Skeletal muscle tissue (tissue), 3 donors: ENCODE measurements at regions not wholly inside any gene's neighbourhood (a gene's known extent, or its start where the extent isn't known, plus 50 kb on each side); places are given as distances from the start of the nearest gene placed in this dataset.

Source experiments
- H3K27ac ChIP-seq: one replicate; pipeline ENCODE4 v1.7.0; 2013; ENCODE audit warnings: mild to moderate bottlenecking, low read depth, low read length, inconsistent platforms
- H3K27me3 ChIP-seq, 3 donors: one replicate each; pipeline ENCODE4 v1.7.0; 2013; ENCODE audit warnings: low read length in 3 of 3; ENCODE audit not compliant: control insufficient read depth in 3 of 3, insufficient read depth in 3 of 3
- H3K36me3 ChIP-seq, 3 donors: one replicate each; pipeline ENCODE4 v1.7.0; 2013; ENCODE audit warnings: low read length in 3 of 3; ENCODE audit not compliant: control insufficient read depth in 3 of 3, insufficient read depth in 3 of 3
- H3K4me1 ChIP-seq, 3 donors: one replicate each; pipeline ENCODE4 v1.7.0; 2013; ENCODE audit warnings: low read length in 3 of 3, mild to moderate bottlenecking in 3 of 3; ENCODE audit not compliant: control insufficient read depth in 3 of 3, insufficient read depth in 3 of 3
- H3K4me3 ChIP-seq, 3 donors: one replicate each; pipeline ENCODE4 v1.7.0; 2013; ENCODE audit warnings: low read length in 3 of 3
- H3K9ac ChIP-seq, 3 donors: one replicate each; pipeline ENCODE4 v1.7.0; 2013; ENCODE audit warnings: low read length in 3 of 3, mild to moderate bottlenecking in 3 of 3, moderate library complexity in 2 of 3, low read depth in 1 of 3
- H3K9me3 ChIP-seq, 3 donors: one replicate each; pipeline ENCODE4 v1.7.0; 2013; ENCODE audit warnings: low read length in 3 of 3; ENCODE audit not compliant: control insufficient read depth in 3 of 3
- donor health status: Osteomylitis.

DNA sequence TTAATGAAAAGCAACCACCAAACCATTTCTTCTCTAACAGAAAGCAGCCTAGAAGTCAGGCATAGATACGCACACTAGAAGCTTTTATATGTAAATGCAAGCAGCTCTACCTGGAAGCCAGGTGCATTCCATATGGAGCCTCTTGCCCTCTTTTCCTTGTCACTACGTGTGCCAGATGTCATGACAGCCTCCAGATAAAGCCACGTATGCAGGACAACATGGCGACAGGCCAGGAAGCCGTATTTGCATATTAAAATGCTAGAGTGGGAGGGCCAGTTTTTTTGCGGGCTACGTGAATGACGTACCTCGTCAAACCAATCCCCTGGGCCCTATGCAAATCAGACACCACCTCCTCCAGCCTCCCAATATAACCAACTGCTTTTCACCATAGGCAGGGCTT is 308.1 kb upstream of the SPTLC3 start:
- no peaks in the 10 kb centered on the region for H3K4me1 ChIP-seq
- H3K27me3 ChIP-seq = no peaks in the 10 kb centered on the region
- no peak overlapping the region for H3K9ac ChIP-seq
- no peaks in the 10 kb centered on the region for H3K9me3 ChIP-seq
- H3K27ac ChIP-seq = no peak overlapping the region
- no peaks in the 10 kb centered on the region for H3K36me3 ChIP-seq
- H3K4me3 ChIP-seq = no peak overlapping the region

GRCh38 chr20:12702312-12702711 is 306.5 kb upstream of the SPTLC3 start:
- H3K9me3 ChIP-seq = no peaks in the 10 kb centered on the region
- no peaks in the 10 kb centered on the region for H3K4me1 ChIP-seq

GRCh38 chr20:12715371-12715770 is 293.4 kb upstream of the SPTLC3 start:
- H3K4me3 ChIP-seq = no peak overlapping the region
- H3K36me3 ChIP-seq = no peaks in the 10 kb centered on the region
- H3K9me3 ChIP-seq = no peaks in the 10 kb centered on the region

More at GRCh38 chr20:12702312-12702711, 306.5 kb upstream of the SPTLC3 start:
- Histone ChIP-seq H3K36me3 (no peaks in the 10 kb centered on the region), H3K27me3 (no peaks in the 10 kb centered on the region), H3K9ac (no peak overlapping the region), H3K27ac (no peak overlapping the region), H3K4me3 (no peak overlapping the region)

DNA sequence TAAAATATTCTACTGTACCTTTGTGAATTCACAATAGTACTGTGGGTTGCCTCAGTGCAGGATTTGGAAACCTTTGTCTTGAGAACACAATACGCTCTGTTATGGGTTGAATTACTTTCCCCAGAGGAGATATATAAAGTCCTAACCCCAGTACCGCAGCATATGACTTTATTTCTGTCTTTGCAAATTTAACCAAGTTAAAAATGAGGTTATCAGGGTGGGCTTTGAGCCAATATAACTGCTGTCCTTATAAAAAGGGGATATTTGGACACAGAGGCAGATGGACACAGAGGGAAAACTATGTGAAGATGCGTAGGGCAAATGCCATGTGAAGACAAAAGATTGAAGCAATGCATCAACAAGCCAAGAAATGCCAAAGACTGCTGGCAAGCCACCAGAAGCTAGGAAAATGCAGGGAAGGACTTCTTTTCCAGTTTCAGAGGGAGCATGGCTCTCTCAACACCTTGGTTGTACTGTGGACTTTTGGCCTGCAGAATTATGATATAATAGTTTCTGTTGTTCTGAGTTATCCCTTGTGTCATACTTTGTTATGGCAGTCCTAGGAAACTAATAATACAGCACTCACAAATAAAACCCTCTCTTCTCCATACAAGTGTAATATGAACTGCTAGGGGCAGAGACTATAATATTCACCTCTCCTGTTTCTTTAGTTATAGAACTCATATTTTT is 292.6 kb upstream of the SPTLC3 start:
- H3K4me1 ChIP-seq = no peaks in the 10 kb centered on the region
- H3K36me3 ChIP-seq = no peaks in the 10 kb centered on the region
- no peaks in the 10 kb centered on the region for H3K9me3 ChIP-seq
- no peak overlapping the region for H3K27ac ChIP-seq
- H3K4me3 ChIP-seq = no peak overlapping the region
- no peak overlapping the region for H3K9ac ChIP-seq
- no peaks in the 10 kb centered on the region for H3K27me3 ChIP-seq

More at GRCh38 chr20:12715371-12715770, 293.4 kb upstream of the SPTLC3 start:
- H3K27ac ChIP-seq = no peak overlapping the region
- no peaks in the 10 kb centered on the region for H3K4me1 ChIP-seq
- no peak overlapping the region for H3K9ac ChIP-seq
- no peaks in the 10 kb centered on the region for H3K27me3 ChIP-seq

GRCh38 chr20:12717061-12717460 is 291.7 kb upstream of the SPTLC3 start:
- Histone ChIP-seq H3K9me3 (no peaks in the 10 kb centered on the region), H3K4me3 (no peak overlapping the region), H3K27ac (no peak overlapping the region), H3K36me3 (no peaks in the 10 kb centered on the region), H3K9ac (no peak overlapping the region), H3K27me3 (no peaks in the 10 kb centered on the region), H3K4me1 (no peaks in the 10 kb centered on the region)

DNA sequence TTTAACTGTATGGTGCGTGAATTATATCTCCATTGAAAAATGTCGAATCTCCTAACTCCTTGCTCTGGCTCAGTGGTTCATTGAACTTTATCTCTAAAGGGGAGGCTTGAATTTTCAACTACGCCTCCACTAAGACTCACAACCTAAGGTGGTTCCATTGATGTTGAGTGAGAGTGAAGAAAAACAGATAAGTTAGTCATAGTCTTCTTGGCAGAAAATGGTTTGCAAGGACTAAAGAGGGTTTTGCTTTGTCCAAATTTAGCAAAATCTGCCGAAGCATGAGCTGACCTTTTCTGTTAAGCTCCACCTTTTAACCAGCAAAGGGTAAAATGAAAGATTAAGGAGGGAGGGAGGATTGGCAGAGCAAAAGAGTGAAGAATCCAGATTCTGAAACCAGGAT is 290.2 kb upstream of the SPTLC3 start:
- H3K9ac ChIP-seq = no peak overlapping the region
- H3K4me3 ChIP-seq = no peak overlapping the region
- H3K4me1 ChIP-seq = no peaks in the 10 kb centered on the region

GRCh38 chr20:12721636-12722035 is 287.1 kb upstream of the SPTLC3 start:
- Histone ChIP-seq H3K9me3 (no peaks in the 10 kb centered on the region), H3K4me1 (no peaks in the 10 kb centered on the region), H3K9ac (no peak overlapping the region), H3K4me3 (no peak overlapping the region), H3K27me3 (no peaks in the 10 kb centered on the region), H3K36me3 (no peaks in the 10 kb centered on the region), H3K27ac (no peak overlapping the region)

More for the DNA sequence above, 290.2 kb upstream of the SPTLC3 start:
- no peak overlapping the region for H3K27ac ChIP-seq
- no peaks in the 10 kb centered on the region for H3K36me3 ChIP-seq
- H3K9me3 ChIP-seq = no peaks in the 10 kb centered on the region
- no peaks in the 10 kb centered on the region for H3K27me3 ChIP-seq

DNA sequence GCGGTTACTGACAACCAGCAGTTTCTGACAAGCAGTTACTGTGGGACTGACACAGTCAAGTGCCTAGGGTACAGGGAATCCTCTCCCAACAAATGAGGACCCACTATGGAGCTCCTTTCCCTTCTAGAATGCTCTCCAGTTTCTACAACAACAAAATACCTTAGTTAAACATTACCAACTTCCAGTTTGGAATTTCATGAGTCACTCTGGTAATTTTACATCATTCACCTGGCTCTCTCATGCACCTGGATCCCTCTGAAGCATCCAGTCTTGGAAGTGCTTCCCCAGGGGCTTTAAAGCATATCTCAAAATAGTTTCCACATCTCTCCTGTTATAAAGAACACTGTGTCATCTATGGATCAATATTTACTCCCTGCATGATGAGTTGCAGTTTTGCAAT is 286.7 kb upstream of the SPTLC3 start:
- Histone ChIP-seq H3K4me1 (no peaks in the 10 kb centered on the region), H3K27me3 (no peaks in the 10 kb centered on the region), H3K9ac (no peak overlapping the region), H3K9me3 (no peaks in the 10 kb centered on the region), H3K36me3 (no peaks in the 10 kb centered on the region), H3K4me3 (no peak overlapping the region), H3K27ac (no peak overlapping the region)

GRCh38 chr20:12723811-12724210 is 285.0 kb upstream of the SPTLC3 start:
- Histone ChIP-seq H3K4me1 (no peaks in the 10 kb centered on the region), H3K4me3 (no peak overlapping the region), H3K9ac (no peak overlapping the region), H3K36me3 (no peaks in the 10 kb centered on the region), H3K27ac (no peak overlapping the region), H3K9me3 (no peaks in the 10 kb centered on the region), H3K27me3 (no peaks in the 10 kb centered on the region)

DNA sequence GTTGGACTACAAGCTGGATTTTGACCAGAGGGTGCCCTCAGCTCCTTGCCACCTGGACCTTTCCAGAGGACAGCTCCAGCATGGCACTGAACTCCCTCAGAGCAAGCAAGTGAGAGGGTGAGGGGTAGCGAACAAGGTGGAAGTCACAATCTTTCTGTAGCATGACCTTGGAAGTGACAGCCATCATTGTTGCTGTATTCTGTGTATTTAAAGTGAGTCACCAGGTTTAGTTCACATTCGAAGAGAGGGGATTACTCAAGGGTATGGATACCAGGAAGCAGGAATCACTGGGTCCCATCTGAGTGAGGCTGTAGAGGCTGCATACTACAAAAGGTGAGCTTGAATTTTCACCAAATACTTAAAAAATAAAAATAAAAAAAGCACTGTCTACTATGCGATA is 280.0 kb upstream of the SPTLC3 start:
- no peaks in the 10 kb centered on the region for H3K27me3 ChIP-seq
- no peak overlapping the region for H3K9ac ChIP-seq
- H3K4me3 ChIP-seq = no peak overlapping the region
- H3K27ac ChIP-seq = no peak overlapping the region
- H3K36me3 ChIP-seq = no peaks in the 10 kb centered on the region
- no peaks in the 10 kb centered on the region for H3K4me1 ChIP-seq
- H3K9me3 ChIP-seq = no peaks in the 10 kb centered on the region
